ENCODE measurements at regions not wholly inside any gene's neighbourhood (a gene's known extent, or its start where the extent isn't known, plus 50 kb on each side); places are given as distances from the start of the nearest gene placed in this dataset.
A peak's percentile ranks its signal among the peaks of the same experiment; 100 is the strongest.
"Not testable (repeated sequence)": the region's sequence is repeated elsewhere in the genome, so short reads cannot be mapped to it uniquely, and the experiment has no call there.

- peak; percentile 12 for DNase-seq (ENCODE audit: low read depth)
Observed at GRCh38 chr4:9604031-9604892, 160.0 kb downstream of the DEFB131A start.

DNA sequence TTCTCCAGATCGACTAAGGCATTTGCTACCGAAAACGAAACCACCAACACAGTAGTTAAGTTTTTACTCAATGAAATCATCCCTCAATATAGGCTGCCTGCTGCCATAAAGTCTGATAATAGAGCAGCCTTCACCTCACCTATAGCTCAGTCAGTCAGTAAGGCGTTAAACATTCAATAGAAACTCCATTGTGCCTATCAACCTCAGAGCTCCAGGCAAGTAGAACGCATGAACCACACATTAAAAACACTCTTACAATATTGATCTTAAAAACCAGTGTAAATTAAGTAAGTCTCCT is 160.6 kb downstream of the DEFB131A start:
- DNase-seq (ENCODE audit: low read depth) = not testable (repeated sequence)

GRCh38 chr4:9608300-9608699 is 164.1 kb downstream of the DEFB131A start:
- no peak for DNase-seq (ENCODE audit: low read depth)

DNA sequence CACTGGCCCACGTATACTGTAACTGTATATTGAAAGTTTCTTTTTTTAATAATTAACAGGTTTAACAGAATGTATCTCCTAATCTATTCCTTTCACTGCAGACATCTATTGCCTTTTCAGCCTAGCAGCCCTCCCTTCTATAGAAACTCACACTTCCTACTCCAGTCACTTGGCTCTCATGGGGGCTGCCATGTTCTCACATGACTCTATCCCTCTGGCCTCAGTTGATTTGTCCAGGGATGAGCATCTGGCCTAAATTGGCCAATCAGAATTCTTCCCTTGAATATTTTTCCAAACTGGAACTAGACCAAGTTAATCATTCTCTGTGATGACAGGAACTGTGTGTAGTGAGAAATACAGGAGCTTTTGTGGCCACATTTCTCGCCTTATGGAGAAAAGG is 166.1 kb downstream of the DEFB131A start:
- DNase-seq (ENCODE audit: low read depth) = not testable (repeated sequence)

GRCh38 chr4:9611101-9611500 is 166.9 kb downstream of the DEFB131A start:
- no peak for DNase-seq (ENCODE audit: low read depth)

DNA sequence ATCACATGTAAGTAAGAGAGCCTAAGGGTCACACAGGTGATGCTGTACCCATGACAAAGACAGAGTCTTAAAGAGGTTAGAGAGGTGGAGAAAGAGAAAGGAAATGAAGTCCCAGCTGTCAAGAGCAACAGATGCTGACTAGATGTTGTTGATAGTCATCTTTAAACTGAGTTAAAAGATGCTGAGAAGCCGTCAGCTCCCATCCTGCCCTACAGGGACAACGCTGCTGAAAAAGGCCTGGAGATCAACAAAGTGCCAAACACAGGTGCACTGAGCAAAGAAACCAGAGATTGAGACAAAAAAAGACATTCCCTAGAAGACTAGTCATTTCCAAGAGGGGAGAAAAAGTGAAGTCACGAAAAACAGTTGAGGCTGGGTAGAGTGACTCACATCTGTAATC is 145.0 kb upstream of the DRD5 start:
- not testable (repeated sequence) for DNase-seq (ENCODE audit: low read depth)

- not testable (repeated sequence) for DNase-seq (ENCODE audit: low read depth)
Observed at GRCh38 chr4:9659678-9660077, 121.8 kb upstream of the DRD5 start.

DNA sequence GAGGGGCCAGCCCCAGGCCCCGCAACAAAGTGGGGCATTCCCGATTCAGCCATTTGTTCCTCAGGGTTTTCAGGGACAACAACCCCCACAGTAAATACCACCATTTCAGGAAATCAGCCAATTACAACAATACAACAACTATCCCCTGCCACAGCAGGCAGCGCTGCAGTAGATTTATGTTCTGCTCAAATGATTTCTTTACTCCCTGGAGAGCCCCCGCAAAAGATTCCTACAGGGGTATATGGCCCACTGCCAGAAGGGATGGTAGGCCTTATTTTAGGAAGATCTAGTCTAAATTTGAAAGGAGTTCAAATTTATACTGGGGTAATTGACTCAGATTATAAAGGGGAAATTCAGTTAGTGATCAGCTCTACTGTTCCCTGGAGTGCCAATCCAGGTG is 120.5 kb upstream of the DRD5 start:
- not testable (repeated sequence) for DNase-seq (ENCODE audit: low read depth)

GRCh38 chr4:9670725-9671124 is 110.7 kb upstream of the DRD5 start:
- DNase-seq (ENCODE audit: low read depth) = not testable (repeated sequence)

DNA sequence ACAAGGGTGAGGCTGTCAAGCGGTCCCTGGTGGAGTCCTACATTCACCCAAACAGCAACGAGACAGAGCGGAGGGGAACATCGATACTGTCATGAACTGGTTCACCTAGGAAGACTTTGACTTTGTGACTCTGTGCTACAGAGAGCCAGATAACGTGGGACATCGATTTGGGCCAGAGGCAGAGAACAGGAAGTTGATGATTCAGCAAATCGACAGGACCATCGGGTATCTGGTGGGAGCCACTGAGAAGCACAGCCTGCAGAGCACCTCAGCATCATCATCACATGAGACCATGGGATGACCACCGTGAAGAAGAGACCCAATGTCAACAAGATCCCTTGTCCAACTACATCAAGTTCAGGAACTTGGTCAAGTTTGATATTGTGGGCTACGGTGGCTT is 104.1 kb upstream of the DRD5 start:
- not testable (repeated sequence) for DNase-seq (ENCODE audit: low read depth)

DNA sequence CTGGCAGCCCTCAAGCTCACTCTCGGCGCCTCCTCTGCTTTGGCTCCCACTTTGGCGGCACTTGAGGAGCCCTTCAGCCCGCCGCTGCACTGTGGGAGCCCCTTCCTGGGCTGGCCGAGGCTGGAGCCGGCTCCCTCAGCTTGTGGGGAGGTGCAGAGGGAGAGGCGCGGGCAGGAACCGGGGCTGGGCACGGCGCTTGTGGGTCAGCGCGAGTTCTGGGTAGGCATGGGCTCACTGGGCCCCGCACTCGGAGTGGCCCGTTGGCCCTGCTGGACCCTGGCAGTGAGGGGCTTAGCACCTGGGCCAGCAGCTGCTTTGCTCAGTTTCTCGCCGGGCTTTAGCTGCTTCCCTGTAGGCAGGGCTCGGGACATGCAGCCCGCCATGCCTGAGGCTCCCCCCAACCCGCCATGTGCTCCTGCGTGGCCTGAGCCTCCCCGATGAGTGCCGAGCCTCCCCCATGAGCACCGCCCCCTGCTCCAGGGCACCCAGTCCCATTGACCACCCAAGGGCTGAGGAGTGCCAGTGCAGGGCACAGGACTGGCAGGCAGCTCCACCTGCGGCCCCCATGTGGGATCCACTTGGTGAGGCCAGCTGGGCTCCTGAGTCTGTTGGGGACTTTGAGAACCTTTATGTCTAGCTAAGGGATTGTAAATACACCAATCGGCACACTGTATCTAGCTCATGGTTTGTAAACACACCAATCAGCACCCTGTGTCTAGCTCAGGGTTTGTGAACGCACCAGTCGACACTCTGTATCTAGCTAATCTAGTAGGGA is 101.5 kb upstream of the DRD5 start:
- no peak for DNase-seq (ENCODE audit: low read depth)

- DNase-seq (ENCODE audit: low read depth) = not testable (repeated sequence)
Observed at GRCh38 chr4:9683174-9683573, 98.3 kb upstream of the DRD5 start.

DNA sequence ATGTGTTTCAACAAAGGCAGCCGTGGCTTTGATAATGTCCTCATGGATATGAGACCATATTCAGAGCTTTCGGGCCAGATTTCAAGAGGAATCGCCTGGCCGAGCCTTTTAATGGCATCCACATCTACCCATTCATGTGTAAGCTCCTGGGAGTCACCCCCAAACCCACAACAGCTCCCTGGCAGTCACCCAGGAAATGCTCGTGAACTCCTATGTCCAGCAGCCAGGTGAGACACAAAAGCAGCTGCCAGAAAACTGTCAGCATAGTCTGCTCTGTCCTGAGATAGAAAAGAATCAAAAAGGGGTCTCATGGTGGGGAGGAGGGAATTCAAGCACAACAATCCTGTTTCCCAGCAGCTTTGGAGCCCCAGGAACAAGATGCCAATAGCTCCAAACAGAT is 96.4 kb upstream of the DRD5 start:
- DNase-seq (ENCODE audit: low read depth) = not testable (repeated sequence)

- DNase-seq (ENCODE audit: low read depth) = no peak
Observed at GRCh38 chr4:9685692-9686091, 95.7 kb upstream of the DRD5 start.

GRCh38 chr4:9690636-9691237 is 90.7 kb upstream of the DRD5 start:
- not testable (repeated sequence) for DNase-seq (ENCODE audit: low read depth)

- peak; percentile 92 for DNase-seq (ENCODE audit: low read depth)
Observed at GRCh38 chr4:9691238-9692065, 90.0 kb upstream of the DRD5 start.

DNA sequence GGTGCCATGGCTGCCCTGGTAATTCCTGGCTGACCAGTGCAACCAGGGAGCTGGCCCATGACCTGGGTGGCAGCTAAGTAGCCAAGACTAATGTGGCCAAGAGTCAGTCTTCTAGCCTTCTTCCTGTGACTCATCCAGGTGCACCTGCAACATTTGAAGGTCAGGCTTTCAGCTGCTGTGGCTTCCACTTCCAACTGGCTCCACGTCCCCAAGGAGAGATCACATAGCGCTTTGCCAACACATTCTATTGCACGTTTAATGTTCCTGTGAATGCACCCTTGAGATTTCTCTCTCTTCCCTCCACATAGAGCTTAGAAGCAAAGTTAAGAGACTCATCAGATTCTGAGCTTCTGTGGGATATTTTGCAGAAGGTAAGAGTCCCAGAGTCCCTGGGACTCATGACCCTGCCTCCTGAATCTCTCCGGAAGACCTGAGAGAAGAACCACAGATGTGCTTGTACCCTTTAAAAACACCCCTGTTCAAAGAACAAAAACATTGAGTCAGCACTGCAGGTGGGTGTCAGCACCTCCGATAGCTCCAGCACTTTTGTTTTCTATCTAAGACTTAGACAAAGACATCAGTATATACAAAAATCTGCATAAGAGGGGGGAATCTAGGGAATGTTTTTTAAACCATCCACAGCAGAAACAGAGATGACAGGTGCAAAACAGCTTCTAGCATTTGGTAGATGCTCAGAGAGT is 88.5 kb upstream of the DRD5 start:
- not testable (repeated sequence) for DNase-seq (ENCODE audit: low read depth)

- DNase-seq (ENCODE audit: low read depth) = not testable (repeated sequence)
Observed at GRCh38 chr4:9694403-9694802, 87.0 kb upstream of the DRD5 start.

- DNase-seq (ENCODE audit: low read depth) = not testable (repeated sequence)
Observed at GRCh38 chr4:9695994-9696393, 85.4 kb upstream of the DRD5 start.

DNA sequence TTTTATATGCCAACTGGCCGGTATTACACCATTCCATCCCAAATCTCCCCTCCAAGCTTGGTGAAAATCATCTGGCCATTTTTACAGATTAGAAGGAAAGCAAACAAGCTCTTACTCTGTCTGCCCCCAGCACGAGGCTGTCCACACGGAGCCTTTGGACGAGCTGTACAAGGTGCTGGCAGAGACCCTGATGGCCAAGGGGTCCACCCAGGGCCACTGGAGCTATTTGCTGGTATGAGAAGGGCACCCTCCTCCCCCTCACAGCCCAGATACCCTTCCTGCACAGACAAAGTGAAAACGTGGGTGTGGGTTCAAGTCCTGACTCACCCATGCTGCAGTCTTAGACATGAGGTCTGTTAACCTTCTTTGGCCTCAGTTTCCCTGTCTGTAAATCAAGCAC is 84.9 kb upstream of the DRD5 start:
- DNase-seq (ENCODE audit: low read depth) = not testable (repeated sequence)

- DNase-seq (ENCODE audit: low read depth) = not testable (repeated sequence)
Observed at GRCh38 chr4:9702019-9702418, 79.4 kb upstream of the DRD5 start.
